B cell (primary cell): ENCODE measurements at regions not wholly inside any gene's neighbourhood (a gene's known extent, or its start where the extent isn't known, plus 50 kb on each side); places are given as distances from the start of the nearest gene placed in this dataset.

Experiments used
- EZH2 ChIP-seq: IDR thresholded peaks from 2 replicates; pipeline ENCODE4 v1.6.1; 2012; ENCODE audit warnings: borderline replicate concordance, low read depth, mild to moderate bottlenecking, moderate library complexity, low read length; ENCODE audit not compliant: insufficient read depth, poor library complexity, severe bottlenecking
- TF ChIP-seq, protein P1 (sequence below): fragments of 200-600 bp; IDR thresholded peaks from one replicate; pipeline ENCODE4 v1.8.0; 2022; ENCODE audit warnings: antibody characterized with exemption, mild to moderate bottlenecking

DNA sequence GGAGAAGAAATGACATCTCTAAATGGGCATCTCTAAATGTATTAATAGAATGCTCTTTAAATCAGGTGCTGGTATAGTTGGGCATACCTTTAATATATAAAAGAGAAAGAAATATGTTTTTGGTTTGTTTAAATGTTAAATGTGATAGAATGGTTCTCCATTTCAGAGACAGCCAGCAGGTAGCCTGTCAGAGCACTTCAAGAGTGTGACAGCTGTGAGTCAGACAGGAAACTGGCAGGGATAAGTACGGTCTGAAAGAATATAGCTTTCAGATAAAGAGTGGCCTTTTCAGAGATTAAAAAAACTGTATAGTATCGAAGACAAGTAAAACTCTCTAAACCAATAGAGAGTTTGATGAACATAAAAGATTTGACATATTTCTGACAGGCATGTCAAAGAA is 654.1 kb downstream of the IGSF11 start:
- no peak for TF ChIP-seq EZH2
- TF ChIP-seq, protein P1, sequence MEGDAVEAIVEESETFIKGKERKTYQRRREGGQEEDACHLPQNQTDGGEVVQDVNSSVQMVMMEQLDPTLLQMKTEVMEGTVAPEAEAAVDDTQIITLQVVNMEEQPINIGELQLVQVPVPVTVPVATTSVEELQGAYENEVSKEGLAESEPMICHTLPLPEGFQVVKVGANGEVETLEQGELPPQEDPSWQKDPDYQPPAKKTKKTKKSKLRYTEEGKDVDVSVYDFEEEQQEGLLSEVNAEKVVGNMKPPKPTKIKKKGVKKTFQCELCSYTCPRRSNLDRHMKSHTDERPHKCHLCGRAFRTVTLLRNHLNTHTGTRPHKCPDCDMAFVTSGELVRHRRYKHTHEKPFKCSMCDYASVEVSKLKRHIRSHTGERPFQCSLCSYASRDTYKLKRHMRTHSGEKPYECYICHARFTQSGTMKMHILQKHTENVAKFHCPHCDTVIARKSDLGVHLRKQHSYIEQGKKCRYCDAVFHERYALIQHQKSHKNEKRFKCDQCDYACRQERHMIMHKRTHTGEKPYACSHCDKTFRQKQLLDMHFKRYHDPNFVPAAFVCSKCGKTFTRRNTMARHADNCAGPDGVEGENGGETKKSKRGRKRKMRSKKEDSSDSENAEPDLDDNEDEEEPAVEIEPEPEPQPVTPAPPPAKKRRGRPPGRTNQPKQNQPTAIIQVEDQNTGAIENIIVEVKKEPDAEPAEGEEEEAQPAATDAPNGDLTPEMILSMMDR: no peak
